ENCODE measurements at regions not wholly inside any gene's neighbourhood (a gene's known extent, or its start where the extent isn't known, plus 50 kb on each side); places are given as distances from the start of the nearest gene placed in this dataset.

- Histone ChIP-seq H3K36me3 (replicated peaks in 1 of 2; ENCODE audit: control insufficient read depth in 1 of 2, insufficient read depth in 2 of 2, low read length in 2 of 2) (no peaks in the 10 kb centered on the region), H3K4me2 (replicated peaks; ENCODE audit: extremely low read depth, low read length, poor library complexity, severe bottlenecking) (no peak overlapping the region), H3K4me1 (ENCODE audit: control insufficient read depth in 1 of 2, insufficient read depth in 2 of 2, low read length in 2 of 2) (no peaks in the 10 kb centered on the region), H3K79me2 (ENCODE audit: insufficient read depth, low read length) (no peaks in the 10 kb centered on the region), H4K20me1 (ENCODE audit: insufficient read depth, low read length) (no peaks in the 10 kb centered on the region), H3K9me3 (replicated peaks in 1 of 2; ENCODE audit: control insufficient read depth in 1 of 2, insufficient read depth in 1 of 2, low read length in 2 of 2) (no peaks in the 10 kb centered on the region), H3K27ac (ENCODE audit: low read depth in 1 of 2, low read length in 2 of 2) (no peak overlapping the region), H3K4me3 (replicated peaks in 1 of 3; ENCODE audit: low read depth in 2 of 3, low read length in 3 of 3) (no peak overlapping the region), H2AFZ (ENCODE audit: insufficient read depth, low read depth, low read length, poor library complexity, severe bottlenecking) (no peak overlapping the region), H3K27me3 (ENCODE audit: control insufficient read depth in 2 of 2, insufficient read depth in 2 of 2, low read length in 2 of 2) (no peaks in the 10 kb centered on the region), H3K9ac (ENCODE audit: insufficient read depth, low read length, poor library complexity, severe bottlenecking) (no peak overlapping the region)
- intact Hi-C loops (cut with micrococcal nuclease) = no loop called here
- Mint-ChIP-seq H3K36me3 (no peaks in the 10 kb centered on the region), H3K27me3 (ENCODE audit: low read depth in 3 of 3) (peaks cover 0 to 1% (median 0%) of the 10 kb centered on the region in 3 donors), H3K4me3 (no peak overlapping the region), H3K4me1 (no peaks in the 10 kb centered on the region), H3K9me3 (peaks cover 0 to 2% (median 0%) of the 10 kb centered on the region in 7 donors), H3K27ac (no peak overlapping the region)
- DNase-seq = no peak
- TF ChIP-seq CTCF (IDR thresholded peaks at IDR 0.05) = no peak
- 100% methylated on average over 1 of the region's 8 CpGs for WGBS (ENCODE audit: insufficient coverage)
Measured at GRCh38 chr15:59924812-59925522, 79.1 kb upstream of the FOXB1 start.

GRCh38 chr15:59924096-59924495 lies 80.0 kb upstream of the FOXB1 start:
- Histone ChIP-seq H3K27me3 (ENCODE audit: control insufficient read depth in 2 of 2, insufficient read depth in 2 of 2, low read length in 2 of 2) (no peaks in the 10 kb centered on the region), H3K4me1 (ENCODE audit: control insufficient read depth in 1 of 2, insufficient read depth in 2 of 2, low read length in 2 of 2) (no peaks in the 10 kb centered on the region), H2AFZ (ENCODE audit: insufficient read depth, low read depth, low read length, poor library complexity, severe bottlenecking) (no peak overlapping the region), H4K20me1 (ENCODE audit: insufficient read depth, low read length) (no peaks in the 10 kb centered on the region), H3K9ac (ENCODE audit: insufficient read depth, low read length, poor library complexity, severe bottlenecking) (no peak overlapping the region), H3K9me3 (replicated peaks in 1 of 2; ENCODE audit: control insufficient read depth in 1 of 2, insufficient read depth in 1 of 2, low read length in 2 of 2) (no peaks in the 10 kb centered on the region), H3K36me3 (replicated peaks in 1 of 2; ENCODE audit: control insufficient read depth in 1 of 2, insufficient read depth in 2 of 2, low read length in 2 of 2) (no peaks in the 10 kb centered on the region), H3K27ac (ENCODE audit: low read depth in 1 of 2, low read length in 2 of 2) (no peak overlapping the region), H3K4me3 (replicated peaks in 1 of 3; ENCODE audit: low read depth in 2 of 3, low read length in 3 of 3) (no peak overlapping the region), H3K79me2 (ENCODE audit: insufficient read depth, low read length) (no peaks in the 10 kb centered on the region), H3K4me2 (replicated peaks; ENCODE audit: extremely low read depth, low read length, poor library complexity, severe bottlenecking) (no peak overlapping the region)
- Mint-ChIP-seq H3K9me3 (peaks cover 0 to 2% (median 0%) of the 10 kb centered on the region in 7 donors), H3K4me3 (no peak overlapping the region), H3K4me1 (no peaks in the 10 kb centered on the region), H3K27ac (no peak overlapping the region), H3K36me3 (no peaks in the 10 kb centered on the region), H3K27me3 (ENCODE audit: low read depth in 3 of 3) (peaks cover 0 to 1% (median 0%) of the 10 kb centered on the region in 3 donors)
- 100% methylated on average over 1 of the region's 6 CpGs for WGBS (ENCODE audit: insufficient coverage)
- intact Hi-C loops (cut with micrococcal nuclease) = no loop called here
- no peak for DNase-seq
- TF ChIP-seq CTCF (IDR thresholded peaks at IDR 0.05) = no peak
